Myocyte (in vitro differentiated cells): ENCODE measurements at regions not wholly inside any gene's neighbourhood (a gene's known extent, or its start where the extent isn't known, plus 50 kb on each side); places are given as distances from the start of the nearest gene placed in this dataset.
A peak's percentile ranks its signal among the peaks of the same experiment; 100 is the strongest.

Experiments
- DNase-seq: peaks from one replicate; pipeline ENCODE4 v3.0.0-alpha.2; 2012; ENCODE audit warnings: low read depth

GRCh38 chr5:82854956-82855355 is 222.2 kb downstream of the TMEM167A start:
- DNase-seq = no peak

- no peak for DNase-seq
Measured at GRCh38 chr5:82851471-82851870, 225.7 kb downstream of the TMEM167A start.

GRCh38 chr5:82850393-82850792 is 226.8 kb downstream of the TMEM167A start:
- no peak for DNase-seq

GRCh38 chr5:82849885-82850284 is 227.3 kb downstream of the TMEM167A start:
- no peak for DNase-seq

- no peak for DNase-seq
Measured at GRCh38 chr5:82847562-82847961, 229.6 kb downstream of the TMEM167A start.

DNA sequence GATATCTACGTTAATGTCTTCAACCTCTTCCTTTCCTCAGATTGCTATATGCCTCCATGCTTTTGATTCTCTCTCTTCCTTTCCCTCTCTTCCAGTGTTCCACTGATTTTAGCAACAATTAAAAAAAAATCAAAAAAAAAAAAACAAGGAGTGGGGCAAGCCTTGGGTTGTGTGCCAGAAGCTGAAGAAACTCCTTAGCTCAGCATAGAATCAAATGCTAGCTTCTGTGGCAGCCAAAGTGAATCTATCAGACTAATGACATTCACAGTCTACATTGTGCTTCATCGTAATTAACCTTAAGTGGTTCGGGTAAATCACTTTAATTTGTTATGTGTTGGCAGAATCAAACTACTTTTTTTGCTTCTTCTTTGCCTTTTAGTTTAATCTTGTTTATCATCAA is 237.3 kb downstream of the TMEM167A start:
- no peak for DNase-seq

- DNase-seq = no peak
Measured at GRCh38 chr5:82835488-82835887, 241.7 kb downstream of the TMEM167A start.

DNA sequence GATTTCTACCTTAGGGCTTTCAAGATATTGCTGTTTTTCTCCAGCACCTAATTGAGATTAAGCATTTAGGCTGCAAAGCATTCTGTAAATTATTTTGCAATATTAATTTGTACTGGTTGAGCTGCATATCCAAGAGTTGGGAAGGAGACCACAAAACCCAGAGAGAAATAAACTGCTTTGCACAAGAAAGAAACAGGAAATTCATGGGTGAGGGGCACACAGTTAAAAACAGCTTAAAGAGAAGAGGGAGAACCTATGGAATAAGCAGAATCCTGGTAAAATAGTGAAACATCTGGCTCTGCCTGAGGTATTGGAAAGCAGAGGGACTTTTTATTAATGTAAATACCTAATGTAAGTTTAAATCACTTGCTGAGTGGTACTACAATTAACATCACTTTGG is 243.0 kb downstream of the TMEM167A start:
- no peak for DNase-seq

DNA sequence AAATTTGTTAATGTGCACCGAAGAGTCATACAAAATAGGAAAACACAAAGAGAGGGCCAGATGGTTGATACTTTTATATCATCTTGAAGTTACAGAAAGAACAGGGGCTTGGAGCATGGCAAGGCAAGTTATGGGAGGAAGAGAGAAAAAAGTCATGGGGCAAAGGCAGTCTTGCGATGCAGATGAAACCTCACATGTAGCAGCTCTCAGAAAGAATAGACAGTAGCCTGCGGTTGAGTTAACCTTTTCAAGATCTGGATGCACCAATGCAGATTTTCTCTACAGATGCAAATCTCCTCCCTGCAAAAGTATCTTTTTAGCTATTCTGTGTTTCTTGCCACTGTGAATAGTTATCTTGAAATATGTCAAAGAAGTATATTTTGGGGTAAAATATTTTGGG is 243.9 kb downstream of the TMEM167A start:
- no peak for DNase-seq

- DNase-seq = no peak
Measured at GRCh38 chr5:82832445-82832844, 244.7 kb downstream of the TMEM167A start.

GRCh38 chr5:82828211-82828610 is 249.0 kb downstream of the TMEM167A start:
- DNase-seq = no peak

DNA sequence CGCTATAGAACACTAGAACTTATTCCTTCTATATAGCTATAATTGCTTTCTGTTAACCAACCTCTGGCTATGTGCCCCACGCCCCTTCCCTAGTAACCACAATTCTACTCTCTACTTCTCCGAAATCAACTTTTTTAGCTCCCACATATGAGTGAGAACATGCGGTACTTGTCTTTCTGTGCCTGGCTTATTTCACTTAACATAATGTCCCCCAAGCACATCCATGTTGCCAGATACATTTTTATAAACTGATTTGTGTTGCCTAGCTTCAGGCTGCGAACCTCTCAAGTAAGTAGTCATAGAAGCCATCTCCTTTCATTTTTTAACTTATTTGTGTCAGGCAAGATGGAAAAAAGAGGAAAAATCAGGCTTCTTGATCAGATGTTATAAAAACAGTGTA is 249.5 kb downstream of the TMEM167A start:
- DNase-seq = no peak

- DNase-seq = no peak
Measured at GRCh38 chr5:82822634-82822927, 254.6 kb downstream of the TMEM167A start.

- DNase-seq = no peak
Measured at GRCh38 chr5:82821846-82822633, 255.2 kb downstream of the TMEM167A start.

GRCh38 chr5:82820961-82821845 is 256.0 kb downstream of the TMEM167A start:
- DNase-seq = no peak

DNA sequence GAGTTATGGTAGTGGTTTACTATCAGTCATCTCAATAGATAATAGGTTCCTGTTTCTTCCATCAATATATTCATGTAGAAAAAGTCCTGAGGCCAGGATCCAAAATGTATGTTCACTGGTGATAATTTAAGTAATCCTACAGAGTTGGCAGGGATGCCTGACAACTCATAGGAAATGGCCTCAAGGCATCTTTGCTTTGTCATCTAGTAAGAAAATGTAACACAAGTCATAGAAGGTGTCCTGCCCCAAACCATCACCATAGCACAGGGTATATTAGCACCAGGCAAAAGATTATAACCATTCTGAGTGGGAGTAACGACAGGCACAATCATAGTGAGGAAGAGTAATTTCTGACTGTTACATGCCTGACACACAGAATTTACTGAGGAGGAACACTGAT is 257.0 kb downstream of the TMEM167A start:
- DNase-seq = no peak

DNA sequence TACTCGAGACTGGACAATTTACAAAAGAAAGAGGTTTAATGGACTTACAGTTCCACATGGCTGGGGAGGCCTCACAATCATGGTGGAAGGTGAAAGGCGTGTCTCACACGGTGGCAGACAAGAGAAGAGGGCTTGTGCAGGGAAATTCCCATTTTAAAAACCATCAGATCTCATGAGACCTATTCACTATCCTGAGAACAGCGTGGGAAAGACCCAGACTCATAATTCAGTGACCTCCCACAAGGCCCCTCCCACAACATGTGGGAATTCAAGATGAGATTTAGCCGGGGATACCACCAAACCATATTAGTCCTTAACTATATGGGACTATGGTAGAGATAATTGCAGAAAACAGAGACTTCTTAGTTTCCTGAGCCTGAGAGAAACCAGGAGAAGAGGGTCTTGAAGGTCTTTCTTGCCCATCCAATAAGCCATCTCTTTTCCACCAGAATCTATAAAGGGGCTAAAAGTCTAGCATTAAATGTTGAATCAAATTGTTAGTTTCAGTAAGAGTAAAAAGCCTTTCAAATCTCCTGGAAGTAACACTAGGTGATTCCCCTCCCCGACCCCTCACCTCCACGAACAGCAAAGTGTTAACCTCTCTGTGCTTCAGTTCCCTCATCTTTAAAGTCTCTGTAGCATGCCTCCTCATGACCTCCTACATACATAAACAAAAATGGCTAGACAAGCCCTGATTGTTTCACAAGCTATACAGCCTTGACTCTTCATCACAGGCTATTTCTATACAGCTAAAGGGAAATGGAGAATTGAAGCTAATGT is 259.1 kb downstream of the TMEM167A start:
- DNase-seq = no peak

DNA sequence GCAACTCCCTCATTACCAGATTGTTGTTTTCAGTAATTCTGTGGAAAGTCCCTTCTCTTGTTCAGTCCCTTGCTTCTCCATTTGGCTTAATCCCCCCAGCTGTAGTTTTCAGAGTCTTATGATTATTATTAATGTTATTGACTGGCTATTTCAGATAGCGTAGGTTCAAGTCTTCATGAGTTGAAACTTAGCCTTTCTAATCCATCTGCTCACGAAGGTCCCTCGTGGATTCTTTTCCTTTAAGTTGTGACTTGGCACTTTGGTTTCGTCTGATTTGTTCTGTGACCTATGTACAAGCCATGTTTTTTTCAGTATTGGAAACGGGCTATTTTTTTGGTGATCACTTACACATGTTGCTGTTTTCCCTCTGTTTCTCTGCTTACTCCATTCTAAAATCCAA is 260.3 kb downstream of the TMEM167A start:
- DNase-seq = no peak

DNA sequence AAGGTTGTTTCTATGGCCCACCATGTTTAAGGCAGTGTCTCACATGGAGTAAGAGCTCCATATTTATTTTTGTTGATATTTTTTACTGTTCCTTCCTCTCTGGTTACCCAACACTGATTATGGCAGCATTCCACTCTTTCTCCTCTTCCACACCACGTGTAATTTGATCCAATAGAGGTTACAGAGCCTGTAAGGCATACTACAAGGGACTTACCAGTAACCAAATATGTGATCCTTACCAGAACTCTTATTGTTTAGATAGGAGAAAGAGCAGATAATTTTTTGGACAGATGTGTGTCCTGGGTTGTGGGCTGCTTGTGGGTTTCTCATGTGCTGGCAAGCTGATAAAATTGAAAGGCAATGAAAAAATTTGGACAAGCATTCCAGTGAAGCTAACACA is 261.3 kb downstream of the TMEM167A start:
- DNase-seq = peak; percentile 21

DNA sequence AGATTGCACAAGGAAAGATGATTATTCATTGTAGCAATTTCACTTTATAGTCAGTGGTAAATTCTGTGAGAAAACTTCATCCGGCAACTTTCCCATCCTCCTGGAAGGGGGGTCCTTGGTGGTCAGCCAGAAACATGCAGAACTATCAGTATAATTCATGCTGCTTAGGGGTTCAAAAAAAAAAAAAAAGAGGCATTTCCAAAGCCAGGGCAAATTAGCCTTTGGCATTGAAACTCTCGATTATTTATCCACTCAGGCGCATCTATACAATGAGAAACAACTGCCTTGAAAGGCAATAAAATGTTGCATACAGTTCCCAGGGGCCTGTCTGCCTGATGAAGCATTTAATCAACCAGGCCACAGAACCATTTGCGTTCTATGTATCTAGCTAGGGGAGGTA is 263.3 kb downstream of the TMEM167A start:
- no peak for DNase-seq

DNA sequence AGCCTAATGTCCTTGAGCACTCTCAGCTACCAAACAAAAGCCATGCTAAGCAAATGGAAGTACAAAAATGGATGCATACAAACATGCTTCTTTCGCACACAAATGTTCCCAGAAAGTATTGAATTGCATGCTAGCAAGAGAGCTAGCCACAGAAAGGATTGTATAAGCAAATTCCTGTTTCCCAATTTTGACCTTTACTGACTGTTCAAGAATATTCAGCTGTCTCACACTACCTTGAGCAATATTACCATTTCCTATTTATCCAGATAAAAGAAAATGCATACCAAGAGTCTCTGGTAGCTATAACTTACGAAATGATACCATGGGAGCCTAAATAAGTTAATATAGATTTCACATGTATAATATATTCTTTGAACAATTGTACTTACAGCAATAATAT is 264.6 kb downstream of the TMEM167A start:
- peak; percentile 30 for DNase-seq

GRCh38 chr5:82811490-82811889 is 265.7 kb downstream of the TMEM167A start:
- DNase-seq = no peak
